ENCODE measurements at regions not wholly inside any gene's neighbourhood (a gene's known extent, or its start where the extent isn't known, plus 50 kb on each side); places are given as distances from the start of the nearest gene placed in this dataset.
"Not testable (repeated sequence)": the region's sequence is repeated elsewhere in the genome, so short reads cannot be mapped to it uniquely, and the experiment has no call there.

GRCh38 chrX:101740642-101741041, 81.0 kb upstream of the ARMCX2 start:
- TF ChIP-seq CTCF (IDR thresholded peaks at IDR 0.05; ENCODE audit: low read depth, low read length, missing control alignments): no peak
- DNase-seq (ENCODE audit: low read depth): no peak
- H3K4me3 ChIP-seq (ENCODE audit: low read depth, low read length): no peak overlapping the region

GRCh38 chrX:101738867-101739266, 79.2 kb upstream of the ARMCX2 start:
- not testable (repeated sequence) for H3K4me3 ChIP-seq (ENCODE audit: low read depth, low read length); DNase-seq (ENCODE audit: low read depth)

- not testable (repeated sequence) for H3K4me3 ChIP-seq (ENCODE audit: low read depth, low read length); DNase-seq (ENCODE audit: low read depth)
Observed at GRCh38 chrX:101738411-101738810, 78.8 kb upstream of the ARMCX2 start.

GRCh38 chrX:101736651-101737050, 77.0 kb upstream of the ARMCX2 start:
- H3K4me3 ChIP-seq (ENCODE audit: low read depth, low read length): no peak overlapping the region
- TF ChIP-seq CTCF (IDR thresholded peaks at IDR 0.05; ENCODE audit: low read depth, low read length, missing control alignments): no peak

GRCh38 chrX:101732870-101733269, 73.2 kb upstream of the ARMCX2 start:
- no peak for TF ChIP-seq CTCF (IDR thresholded peaks at IDR 0.05; ENCODE audit: low read depth, low read length, missing control alignments)
- H3K4me3 ChIP-seq (ENCODE audit: low read depth, low read length): no peak overlapping the region
- DNase-seq (ENCODE audit: low read depth): no peak

More at GRCh38 chrX:101736651-101737050, 77.0 kb upstream of the ARMCX2 start:
- no peak for DNase-seq (ENCODE audit: low read depth)

- no peak overlapping the region for H3K4me3 ChIP-seq (ENCODE audit: low read depth, low read length)
- TF ChIP-seq CTCF (IDR thresholded peaks at IDR 0.05; ENCODE audit: low read depth, low read length, missing control alignments): no peak
- DNase-seq (ENCODE audit: low read depth): no peak
Observed at GRCh38 chrX:101729986-101730385, 70.3 kb upstream of the ARMCX2 start.
